GM18505 (cell line): ENCODE measurements at regions not wholly inside any gene's neighbourhood (a gene's known extent, or its start where the extent isn't known, plus 50 kb on each side); places are given as distances from the start of the nearest gene placed in this dataset.

ENCODE experiments used
- ATAC-seq: cut with Tn5 transposase; IDR thresholded peaks from one replicate; pipeline ENCODE4 v1.9.1; 2021; ENCODE audit not compliant: unreplicated experiment
- POLR2A ChIP-seq: IDR thresholded peaks from 4 replicates; pipeline ENCODE4 v1.6.1; 2011; ENCODE audit warnings: borderline replicate concordance; ENCODE audit not compliant: insufficient read depth, insufficient read length; ENCODE audit errors: extremely low read depth

- TF ChIP-seq POLR2A: no peak
- no peak for ATAC-seq
Measured at GRCh38 chr5:91443023-91443422, 59.9 kb upstream of the ARRDC3 start.

DNA sequence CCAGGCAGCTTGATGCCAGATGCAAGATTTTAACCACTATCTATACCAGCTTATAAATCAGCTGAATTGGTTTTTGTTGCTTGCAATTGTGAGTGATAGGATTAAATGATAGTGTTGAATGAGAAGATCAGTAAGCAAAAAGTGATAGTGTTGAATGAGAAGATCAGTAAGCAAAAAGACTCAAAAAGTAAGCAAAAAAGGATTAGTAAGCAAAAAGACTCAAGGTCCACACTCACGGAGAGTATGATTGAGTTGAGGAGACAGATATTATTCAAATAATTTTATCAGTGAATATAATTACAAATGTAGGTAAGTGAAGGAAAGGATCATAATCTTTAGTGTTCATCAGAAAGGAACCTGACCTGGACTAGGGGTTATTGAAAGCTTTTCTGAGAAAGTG, 58.0 kb upstream of the ARRDC3 start:
- TF ChIP-seq POLR2A: no peak
- no peak for ATAC-seq

DNA sequence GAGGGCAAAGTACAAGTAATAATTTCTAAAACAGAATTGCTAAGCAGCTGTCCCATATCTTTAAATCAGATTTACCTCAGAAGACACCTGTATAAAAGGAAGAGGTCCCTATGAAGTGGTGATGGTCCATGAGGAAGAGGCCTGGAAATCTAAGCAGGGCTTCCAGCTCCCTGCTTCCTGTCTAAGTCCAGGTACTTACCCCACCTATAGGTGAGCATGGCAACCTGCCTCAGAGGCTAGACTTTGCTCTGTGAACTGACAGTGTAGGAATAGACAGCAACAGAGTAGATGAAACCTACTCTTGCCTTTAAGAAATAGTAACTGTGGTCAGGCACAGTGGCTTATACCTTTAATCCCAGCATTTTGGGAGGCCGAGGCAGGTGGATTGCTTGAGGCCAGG, 55.8 kb upstream of the ARRDC3 start:
- no peak for TF ChIP-seq POLR2A
- no peak for ATAC-seq

GRCh38 chr5:91436241-91436640, 53.1 kb upstream of the ARRDC3 start:
- no peak for TF ChIP-seq POLR2A

DNA sequence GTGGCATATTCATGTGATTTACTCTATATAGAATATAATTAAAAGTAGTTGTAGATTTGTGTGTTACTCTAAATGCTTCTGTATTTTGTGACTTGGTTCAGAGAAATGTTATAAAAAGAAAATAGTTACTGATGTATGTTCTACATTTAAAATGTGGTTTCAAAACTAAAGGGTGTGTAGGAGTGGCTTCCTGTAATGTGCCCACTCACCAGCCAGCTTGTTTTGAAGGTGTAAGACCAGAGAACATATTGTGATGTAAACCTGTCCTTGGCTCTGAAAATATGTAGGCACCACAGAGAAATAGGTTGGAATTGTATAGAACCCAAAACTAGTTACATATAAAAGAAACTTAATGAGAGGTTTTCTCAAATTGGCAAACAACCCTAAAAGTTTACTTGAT, 51.2 kb upstream of the ARRDC3 start:
- no peak for ATAC-seq
- no peak for TF ChIP-seq POLR2A

More at GRCh38 chr5:91436241-91436640, 53.1 kb upstream of the ARRDC3 start:
- ATAC-seq: no peak

DNA sequence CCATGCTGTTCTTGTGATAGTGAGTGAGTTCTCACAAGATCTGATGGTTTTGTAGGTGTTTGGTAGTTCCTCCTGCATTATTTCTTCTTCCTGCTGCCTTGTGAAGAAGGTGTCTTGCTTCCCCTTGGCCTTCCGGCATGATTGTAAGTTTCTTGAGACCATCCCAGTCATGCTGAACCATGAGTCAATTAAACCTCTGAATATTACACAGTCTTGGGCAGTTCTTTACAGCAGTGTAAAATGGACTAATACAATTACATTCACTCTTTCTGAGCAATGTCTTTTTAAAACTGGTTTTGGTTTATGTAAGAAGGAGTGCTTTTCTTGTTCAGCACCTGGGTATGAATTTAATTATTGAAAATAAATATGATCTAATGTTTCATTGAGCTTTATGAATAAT, 50.7 kb upstream of the ARRDC3 start:
- no peak for ATAC-seq
- no peak for TF ChIP-seq POLR2A
